K562 (cell line): ENCODE measurements at regions not wholly inside any gene's neighbourhood (a gene's known extent, or its start where the extent isn't known, plus 50 kb on each side); places are given as distances from the start of the nearest gene placed in this dataset.
A peak's percentile ranks its signal among the peaks of the same experiment; 100 is the strongest.

Experiments used
- ATAC-seq: fragments of 200-7000 bp; cut with Tn5 transposase; 3 replicates; pipeline ENCODE4 v1.9.1; 2020; ENCODE audit warnings: moderate library complexity
- BruUV-seq: library from RNA; stranded (reverse); fragments of 400-500 nt; replicated peaks from 2 replicates; lab custom pipeline; 2021; lab: Mats Ljungman, UMichigan
- CTCF ChIA-PET: fragments of 300-600 bp; formaldehyde crosslinking; extraction: SDS; loops from one replicate; lab custom pipeline; 2021; ENCODE audit warnings: low intra/inter-chr PET ratio; lab: Yijun Ruan, JAX
- POLR2A ChIA-PET: fragments of 300-600, 350-650 bp; sonication (Branson Sonifier 250); formaldehyde crosslinking; extraction: SDS; loops from one replicate; lab custom pipeline; 2021; ENCODE audit warnings: antibody characterized with exemption, inconsistent platforms; lab: Yijun Ruan, JAX
- DNase-seq, 4 experiments: peaks; one replicate each; pipeline versions ENCODE4 v3.0.0 to v3.0.0-alpha.2; 2011 to 2018; ENCODE audit warnings: low spot score in 3 of 4, mixed read lengths in 3 of 4; ENCODE audit errors: extremely low read depth in 1 of 4
- FAIRE-seq: peaks from 2 replicates; lab custom pipeline; 2011; peaks lifted over from hg19 to GRCh38; lab: Jason Lieb, UNC
- H2AFZ ChIP-seq: 2 replicates; pipeline ENCODE4 v1.6.0; 2011; ENCODE audit warnings: low read depth, low read length, control low read depth, inconsistent platforms
- H3K27ac ChIP-seq: fragments of 200-600 bp; 3 replicates; pipeline ENCODE4 v1.8.0; 2011; ENCODE audit warnings: low read depth, mild to moderate bottlenecking, control low read depth, inconsistent platforms, low read length, moderate library complexity, mixed read lengths; ENCODE audit errors: extremely low read depth
- H3K27me3 ChIP-seq, 2 experiments: fragments of 300-600 bp in 1 of 2; 2 replicates in 1 of 2; 3 replicates in 1 of 2; pipeline versions ENCODE4 v1.6.0 to v1.8.0; 2011; ENCODE audit warnings: inconsistent platforms in 2 of 2, low read length in 2 of 2, mild to moderate bottlenecking in 1 of 2, mixed read lengths in 1 of 2, moderate library complexity in 1 of 2; ENCODE audit not compliant: control insufficient read depth in 2 of 2, insufficient read depth in 2 of 2
- H3K36me3 ChIP-seq: fragments of 300-600 bp; 3 replicates; pipeline ENCODE4 v1.8.0; 2011; ENCODE audit warnings: mild to moderate bottlenecking, low read length, inconsistent platforms; ENCODE audit not compliant: control insufficient read depth, insufficient read depth
- H3K4me1 ChIP-seq, 2 experiments: fragments of 200-600 bp in 1 of 2; replicated peaks in 1 of 2; 2 replicates in 1 of 2; 3 replicates in 1 of 2; pipeline versions ENCODE4 v1.5.1 to v1.8.0; 2011; ENCODE audit warnings: inconsistent platforms in 2 of 2, low read length in 2 of 2, mild to moderate bottlenecking in 1 of 2, mixed read lengths in 1 of 2, moderate library complexity in 1 of 2; ENCODE audit not compliant: control insufficient read depth in 2 of 2, insufficient read depth in 2 of 2
- H3K4me2 ChIP-seq: 2 replicates; pipeline ENCODE4 v1.6.1; 2011; ENCODE audit warnings: low read length, control low read depth, inconsistent platforms, mixed read lengths; ENCODE audit not compliant: insufficient read depth
- H3K4me3 ChIP-seq: fragments of 200-600 bp; sonication (generic), shearing (Covaris generic); 2 replicates; pipeline ENCODE4 v1.5.1; 2016; ENCODE audit warnings: control low read depth, inconsistent platforms
- H3K79me2 ChIP-seq: fragments of 200-600 bp; 3 replicates; pipeline ENCODE4 v1.8.0; 2011; ENCODE audit warnings: low read length, inconsistent platforms; ENCODE audit not compliant: control insufficient read depth, insufficient read depth
- H3K9ac ChIP-seq, 2 experiments: 2 replicates each; pipeline versions ENCODE4 v1.6.0 to v1.6.1; 2011; ENCODE audit warnings: low read depth in 2 of 2, low read length in 2 of 2, control low read depth in 1 of 2, inconsistent platforms in 1 of 2, mild to moderate bottlenecking in 1 of 2, mixed read lengths in 1 of 2; ENCODE audit not compliant: insufficient read depth in 1 of 2
- H3K9me1 ChIP-seq: one replicate; pipeline ENCODE4 v1.6.0; 2011; ENCODE audit warnings: inconsistent platforms, mild to moderate bottlenecking, low read length, moderate library complexity; ENCODE audit not compliant: control insufficient read depth, insufficient read depth
- H3K9me3 ChIP-seq: replicated peaks from 2 replicates; pipeline ENCODE4 v1.5.1; 2011; ENCODE audit warnings: low read depth, low read length, inconsistent platforms; ENCODE audit not compliant: control insufficient read depth, insufficient read depth
- H4K20me1 ChIP-seq: replicated peaks from 2 replicates; pipeline ENCODE4 v1.6.1; 2011; ENCODE audit warnings: low read length, inconsistent platforms, mixed read lengths; ENCODE audit not compliant: control insufficient read depth, insufficient read depth
- HMGXB4 ChIP-seq: sonication (generic); formaldehyde crosslinking; IDR thresholded peaks from 2 replicates; pipeline ENCODE4 v1.8.1; 2023; ENCODE audit warnings: mild to moderate bottlenecking, missing genetic modification reagents
- KAT2B ChIP-seq: IDR thresholded peaks from one replicate; pipeline ENCODE4 v1.6.1; 2012; ENCODE audit warnings: low read depth, mild to moderate bottlenecking, control low read depth, inconsistent platforms, low read length, moderate library complexity
- TCF7L2 ChIP-seq: fragments of 150-350 bp; IDR thresholded peaks from 2 replicates; pipeline ENCODE4 v1.6.1; 2016; ENCODE audit warnings: low read depth, mild to moderate bottlenecking, low read length, moderate library complexity
- ZBTB43 ChIP-seq: sonication (generic); formaldehyde crosslinking; IDR thresholded peaks from 2 replicates; pipeline ENCODE4 v1.8.0; 2023; ENCODE audit warnings: mild to moderate bottlenecking, missing genetic modification reagents
- ZFP1 ChIP-seq: fragments of 450-650 bp; formaldehyde crosslinking; IDR thresholded peaks from 2 replicates; pipeline ENCODE4 v1.4.0; 2020; ENCODE audit warnings: mild to moderate bottlenecking, mixed read lengths
- ZNF668 ChIP-seq: fragments of 250-450 bp; sonication (Bioruptor Pico); IDR thresholded peaks from 2 replicates; pipeline ENCODE4 v1.8.0; 2022; ENCODE audit warnings: mild to moderate bottlenecking, inconsistent platforms
- WGBS: fragments of 100-300 bp; shearing (Covaris generic); methylation state at CpG from one replicate; pipeline ENCODE4 v1.1.6; 2016; ENCODE audit warnings: low coverage, mixed read lengths; ENCODE audit not compliant: insufficient coverage; ENCODE audit errors: missing lambda C conversion rate; 5-methylcytosine and 5-hydroxymethylcytosine counted together
- in situ Hi-C: fragments of 300-500 bp; cut with MboI; formaldehyde crosslinking; loops from 4 replicates; pipeline ENCODE4 v1.15.0; 2018; ENCODE audit warnings: inconsistent platforms, mixed read lengths
- intact Hi-C: fragments of 100-400 bp; cut with micrococcal nuclease; formaldehyde crosslinking; loops from 2 replicates; pipeline ENCODE4 v1.14.2; 2022

GRCh38 chr1:87785386-87785785 lies 456.7 kb downstream of the LMO4 start:
- Histone ChIP-seq H2AFZ (no peak overlapping the region), H3K27ac (no peak overlapping the region), H3K79me2 (no peaks in the 10 kb centered on the region), H3K36me3 (no peaks in the 10 kb centered on the region), H3K4me2 (no peak overlapping the region), H3K27me3 (no peaks in the 10 kb centered on the region), H3K9me1 (no peaks in the 10 kb centered on the region), H3K9ac (no peak overlapping the region), H4K20me1 (no peaks in the 10 kb centered on the region), H3K4me3 (no peak overlapping the region), H3K9me3 (no peaks in the 10 kb centered on the region), H3K4me1 (no peaks in the 10 kb centered on the region)
- no peak for TF ChIP-seq TCF7L2
- in situ Hi-C loops, result no loop called here
- ChIA-PET CTCF (no interaction called here), POLR2A (no interaction called here)
- intact Hi-C loops, result no loop called here
- FAIRE-seq, result no peak
- no peak for ATAC-seq
- BruUV-seq, result no TSS peak
- DNase-seq, result no peak
- WGBS, result 5% methylated on average over 1 of the region's 1 CpG

GRCh38 chr1:87786229-87786628 lies 457.5 kb downstream of the LMO4 start:
- ATAC-seq, result no peak
- Histone ChIP-seq H4K20me1 (no peaks in the 10 kb centered on the region), H3K9me1 (no peaks in the 10 kb centered on the region), H3K9ac (no peak overlapping the region), H3K4me1 (no peaks in the 10 kb centered on the region), H3K27me3 (no peaks in the 10 kb centered on the region), H2AFZ (no peak overlapping the region), H3K9me3 (no peaks in the 10 kb centered on the region), H3K4me3 (no peak overlapping the region), H3K4me2 (no peak overlapping the region), H3K27ac (peak overlapping the region; percentile 55; the same call in 2 of the 3 replicates), H3K79me2 (no peaks in the 10 kb centered on the region), H3K36me3 (no peaks in the 10 kb centered on the region)
- ChIA-PET CTCF (no interaction called here), POLR2A (no interaction called here)
- no TSS peak for BruUV-seq
- TF ChIP-seq KAT2B (no peak), ZBTB43 (CRISPR knock-in tag) (no peak), ZFP1 (CRISPR knock-in tag) (no peak), HMGXB4 (CRISPR knock-in tag) (no peak), ZNF668 (CRISPR knock-in tag) (no peak)
- FAIRE-seq, result no peak
- intact Hi-C loops, result no loop called here
- in situ Hi-C loops, result no loop called here
- DNase-seq, result no peak
- WGBS, result 0% methylated on average over 1 of the region's 1 CpG
